Ovary (tissue), 7 donors: ENCODE measurements at regions not wholly inside any gene's neighbourhood (a gene's known extent, or its start where the extent isn't known, plus 50 kb on each side); places are given as distances from the start of the nearest gene placed in this dataset.

Source experiments
- DNase-seq, 5 donors: peaks; one replicate each; pipeline ENCODE4 v3.0.0-alpha.2; 2019 to 2020
- H3K27ac ChIP-seq, 2 donors: fragments of 200-600 bp; one replicate each; pipeline versions ENCODE4 v1.5.1 to v1.8.0; 2019 to 2022
- H3K27me3 ChIP-seq: fragments of 200-600 bp; one replicate; pipeline ENCODE4 v1.8.0; 2022
- H3K36me3 ChIP-seq: fragments of 200-600 bp; sonication (generic); one replicate; pipeline ENCODE4 v1.5.1; 2019
- H3K4me1 ChIP-seq: one replicate; pipeline ENCODE4 v1.8.1; 2013; ENCODE audit warnings: mild to moderate bottlenecking, moderate library complexity; ENCODE audit not compliant: insufficient read depth
- H3K4me3 ChIP-seq: fragments of 200-600 bp; sonication (generic); one replicate; pipeline ENCODE4 v1.5.1; 2017
- H3K9me3 ChIP-seq, 2 donors: fragments of 200-600 bp in 1 of 2; sonication (generic) in 1 of 2; one replicate each; pipeline versions ENCODE4 v1.5.1 to v1.8.1; 2013 to 2019; ENCODE audit warnings: mild to moderate bottlenecking in 1 of 2, moderate library complexity in 1 of 2
- EP300 ChIP-seq: sonication (generic); formaldehyde crosslinking; IDR thresholded peaks from one replicate; pipeline ENCODE4 v1.6.1; 2017; ENCODE audit warnings: antibody characterized with exemption
- POLR2A ChIP-seq: fragments of 450-650 bp; IDR thresholded peaks from one replicate; pipeline ENCODE4 v1.6.1; 2017; ENCODE audit warnings: antibody characterized with exemption, mild to moderate bottlenecking, moderate library complexity
- WGBS, 3 donors: extraction: QIAGEN DNeasy Blood & Tissue Kit in 1 of 3; methylation state at CpG; one replicate each; pipeline versions ENCODE4 v1.1.5 to v1.1.7; 2013 to 2017; 5-methylcytosine and 5-hydroxymethylcytosine counted together
- intact Hi-C, 4 donors: fragments of 100-400 bp; cut with DNase I; formaldehyde crosslinking; loops; one replicate each; pipeline versions ENCODE4 v1.11.0 to v1.15.1; 2022 to 2023
- TF ChIP-seq, protein P1 (sequence below), 3 donors: fragments of 450-650 bp in 2 of 3; fragments of 200-600 bp in 1 of 3; IDR thresholded peaks; one replicate each; pipeline versions ENCODE4 v1.5.1 to v1.8.0; 2016 to 2022; ENCODE audit warnings: antibody characterized with exemption in 3 of 3, mild to moderate bottlenecking in 1 of 3
- donor health status: DM: no; HTN: no; CAD: no; lungs with moderate emphysema.
- donor health status: DM: no; HTN: no; CAD: no.
- donor health status: Bipolar disorder and iron deficiency.
- donor health status: DM: no; HTN: no; CAD: no.
- donor health status: DM: yes; HTN: yes; CAD: no.

DNA sequence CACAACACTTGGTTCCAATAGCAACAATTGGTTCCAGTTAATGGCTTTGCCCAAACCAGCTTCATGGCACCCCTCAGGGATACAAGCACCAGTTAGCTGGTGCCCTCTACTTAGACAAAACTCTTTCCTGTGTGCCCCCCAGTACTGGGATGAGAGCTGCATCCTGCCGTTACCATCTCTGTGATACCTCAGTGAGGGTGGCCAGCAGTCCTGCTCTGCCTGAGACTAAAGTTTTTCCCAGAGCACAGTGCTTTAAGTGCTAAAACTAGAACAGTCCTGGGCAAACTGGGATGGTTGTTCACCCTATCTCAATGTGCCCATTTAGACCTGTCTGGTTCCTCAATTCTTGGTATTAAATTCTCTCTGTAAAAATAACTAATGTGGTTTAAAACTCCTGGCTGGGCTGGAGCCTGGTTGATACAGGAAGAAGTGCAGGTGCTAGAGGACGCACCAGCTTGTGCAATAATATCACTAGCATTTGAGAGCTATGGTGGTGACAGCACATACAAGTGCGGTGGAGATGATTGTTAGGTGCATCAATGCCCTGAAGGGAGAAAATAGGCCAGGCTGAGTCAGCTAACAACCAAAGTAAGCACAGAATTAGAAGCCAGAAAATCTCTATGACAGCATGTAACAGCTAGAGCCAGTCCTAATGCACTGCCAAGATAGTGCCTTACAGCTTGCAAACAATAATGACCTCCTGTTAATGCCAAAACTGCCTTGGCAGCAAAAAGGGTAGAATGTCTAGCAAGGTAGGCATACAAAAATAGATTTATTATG lies 179.8 kb upstream of the GALNT2 start:
- Histone ChIP-seq H3K9me3 (no peaks in the 10 kb centered on the region), H3K36me3 (no peaks in the 10 kb centered on the region), H3K4me3 (no peak overlapping the region), H3K4me1 (no peaks in the 10 kb centered on the region), H3K27me3 (no peaks in the 10 kb centered on the region), H3K27ac (no peak overlapping the region)
- intact Hi-C loops, result no loop called here
- WGBS, 3 donors, result 97% methylated on average over 3 of the region's 3 CpGs
- no peak for DNase-seq
- TF ChIP-seq, protein P1, sequence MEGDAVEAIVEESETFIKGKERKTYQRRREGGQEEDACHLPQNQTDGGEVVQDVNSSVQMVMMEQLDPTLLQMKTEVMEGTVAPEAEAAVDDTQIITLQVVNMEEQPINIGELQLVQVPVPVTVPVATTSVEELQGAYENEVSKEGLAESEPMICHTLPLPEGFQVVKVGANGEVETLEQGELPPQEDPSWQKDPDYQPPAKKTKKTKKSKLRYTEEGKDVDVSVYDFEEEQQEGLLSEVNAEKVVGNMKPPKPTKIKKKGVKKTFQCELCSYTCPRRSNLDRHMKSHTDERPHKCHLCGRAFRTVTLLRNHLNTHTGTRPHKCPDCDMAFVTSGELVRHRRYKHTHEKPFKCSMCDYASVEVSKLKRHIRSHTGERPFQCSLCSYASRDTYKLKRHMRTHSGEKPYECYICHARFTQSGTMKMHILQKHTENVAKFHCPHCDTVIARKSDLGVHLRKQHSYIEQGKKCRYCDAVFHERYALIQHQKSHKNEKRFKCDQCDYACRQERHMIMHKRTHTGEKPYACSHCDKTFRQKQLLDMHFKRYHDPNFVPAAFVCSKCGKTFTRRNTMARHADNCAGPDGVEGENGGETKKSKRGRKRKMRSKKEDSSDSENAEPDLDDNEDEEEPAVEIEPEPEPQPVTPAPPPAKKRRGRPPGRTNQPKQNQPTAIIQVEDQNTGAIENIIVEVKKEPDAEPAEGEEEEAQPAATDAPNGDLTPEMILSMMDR (IDR thresholded peaks at IDR 0.05), result no peak
- TF ChIP-seq POLR2A, result no peak
- TF ChIP-seq EP300, result no peak

DNA sequence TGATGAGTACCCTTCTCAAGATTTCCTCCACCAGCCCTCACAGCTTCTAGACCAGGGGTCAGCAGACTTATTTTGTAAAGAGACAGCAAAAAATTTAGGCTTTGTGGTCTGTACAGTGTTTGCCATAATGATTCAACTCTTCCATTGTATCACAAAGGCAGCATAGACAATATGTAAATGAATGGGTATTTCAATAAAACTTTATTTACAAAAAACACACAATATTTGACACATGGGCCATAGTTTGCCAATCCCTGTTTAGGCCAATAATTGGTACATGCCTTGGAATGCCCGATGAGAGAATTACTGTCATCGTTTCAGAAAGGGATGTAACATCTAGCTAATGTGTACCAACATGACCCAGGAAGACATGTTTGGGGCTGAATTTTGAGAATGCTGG lies 178.9 kb upstream of the GALNT2 start:
- no peak for DNase-seq
- H3K27ac ChIP-seq, result no peak overlapping the region
- H3K27me3 ChIP-seq, result no peaks in the 10 kb centered on the region
- no peaks in the 10 kb centered on the region for H3K4me1 ChIP-seq
- intact Hi-C loops, result no loop called here
- H3K36me3 ChIP-seq, result no peaks in the 10 kb centered on the region
- H3K9me3 ChIP-seq, result no peaks in the 10 kb centered on the region
- no peak overlapping the region for H3K4me3 ChIP-seq
- 93 to 99% (median 95%) methylated on average over 2 of the region's 2 CpGs for WGBS, 3 donors
- TF ChIP-seq, protein P1 (IDR thresholded peaks at IDR 0.05), result no peak
- TF ChIP-seq EP300 (no peak), POLR2A (no peak)

DNA sequence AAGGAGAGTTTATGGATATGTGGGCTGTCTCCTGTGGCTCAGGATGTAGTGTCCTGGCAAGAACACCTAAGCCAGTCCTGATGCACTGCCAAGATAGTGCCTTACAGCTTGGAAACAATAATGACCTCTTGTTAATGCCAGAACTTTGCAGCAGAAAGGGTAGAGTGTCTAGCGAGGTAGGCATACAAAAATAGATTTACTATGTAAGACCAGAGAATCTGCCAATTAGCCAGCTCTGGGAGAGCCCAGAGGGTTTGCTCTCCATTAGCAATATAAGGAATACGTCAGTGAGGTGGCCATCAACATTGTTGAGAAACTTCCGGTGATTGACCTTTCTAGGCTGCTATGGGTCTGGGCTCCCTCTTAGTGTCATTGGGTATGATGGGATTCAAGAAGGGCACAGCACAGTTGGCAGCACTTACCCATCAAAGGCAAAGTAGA lies 178.5 kb upstream of the GALNT2 start:
- no peak for DNase-seq
- Histone ChIP-seq H3K4me1 (no peaks in the 10 kb centered on the region), H3K27me3 (no peaks in the 10 kb centered on the region), H3K36me3 (no peaks in the 10 kb centered on the region), H3K9me3 (no peaks in the 10 kb centered on the region), H3K27ac (no peak overlapping the region), H3K4me3 (no peak overlapping the region)
- intact Hi-C loops, result no loop called here
- TF ChIP-seq, protein P1 (IDR thresholded peaks at IDR 0.05), result no peak
- TF ChIP-seq POLR2A (no peak), EP300 (no peak)
- 88 to 92% (median 91%) methylated on average over 3 of the region's 3 CpGs for WGBS, 3 donors

DNA sequence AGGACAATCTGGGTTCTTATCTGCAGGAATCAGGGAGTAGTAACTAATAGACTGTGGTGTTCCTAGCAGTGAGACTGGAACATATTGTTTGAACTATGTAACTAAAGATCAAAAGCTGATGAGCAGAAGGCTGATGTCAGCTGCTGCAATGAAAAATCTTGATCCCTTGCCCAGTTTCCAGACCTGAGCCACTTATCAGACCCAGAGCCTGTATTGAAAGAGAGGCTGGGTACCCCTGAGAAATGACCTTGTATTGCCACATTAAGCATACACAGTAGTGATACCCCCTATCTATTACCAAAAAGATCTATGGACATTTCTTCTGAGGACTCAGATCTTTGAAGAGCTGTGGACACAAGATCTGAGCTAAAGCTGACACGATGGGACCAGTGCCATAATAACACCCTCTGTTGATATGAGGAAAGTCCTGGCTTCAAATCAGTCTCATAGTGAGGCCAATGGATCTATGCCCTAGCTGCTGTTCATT lies 178.0 kb upstream of the GALNT2 start:
- intact Hi-C loops, result no loop called here
- no peak overlapping the region for H3K4me3 ChIP-seq
- H3K27ac ChIP-seq, result no peak overlapping the region
- no peak for DNase-seq
- H3K36me3 ChIP-seq, result no peaks in the 10 kb centered on the region
- H3K27me3 ChIP-seq, result no peaks in the 10 kb centered on the region
- 65 to 78% (median 76%) methylated on average over 1 of the region's 1 CpG for WGBS, 3 donors
- H3K9me3 ChIP-seq, result no peaks in the 10 kb centered on the region
- H3K4me1 ChIP-seq, result no peaks in the 10 kb centered on the region
- TF ChIP-seq, protein P1 (IDR thresholded peaks at IDR 0.05), result no peak
- TF ChIP-seq POLR2A (no peak), EP300 (no peak)
